SK-N-SH (cell line): ENCODE measurements at regions not wholly inside any gene's neighbourhood (a gene's known extent, or its start where the extent isn't known, plus 50 kb on each side); places are given as distances from the start of the nearest gene placed in this dataset.

Experiments
- CTCF ChIA-PET: fragments of 300-600, 350-600 bp; formaldehyde crosslinking; extraction: SDS; loops from one replicate; lab custom pipeline; 2021; lab: Yijun Ruan, JAX
- POLR2A ChIA-PET: fragments of 350-600 bp; sonication (Branson Sonifier 250); formaldehyde crosslinking; extraction: SDS; loops from one replicate; lab custom pipeline; 2020; ENCODE audit warnings: antibody characterized with exemption, inconsistent platforms; lab: Yijun Ruan, JAX
- DNase-seq: peaks from one replicate; pipeline ENCODE4 v3.0.0; 2012
- H2AFZ ChIP-seq: fragments of 200-600 bp; sonication (generic); 2 replicates; pipeline ENCODE4 v1.8.1; 2016; ENCODE audit warnings: antibody characterized with exemption, mild to moderate bottlenecking, low read depth
- H3F3A ChIP-seq: fragments of 200-600 bp; sonication (generic); replicated peaks from 2 replicates; pipeline ENCODE3; 2016; ENCODE audit warnings: antibody characterized with exemption, mild to moderate bottlenecking; ENCODE audit not compliant: insufficient read depth
- H3K27ac ChIP-seq, 2 experiments: fragments of 200-500 bp in 1 of 2; fragments of 200-600 bp in 1 of 2; sonication (Bioruptor generic) in 1 of 2; sonication (generic), shearing (Covaris generic) in 1 of 2; 2 replicates each; pipeline versions ENCODE4 v1.5.1 to v1.6.1; 2014 to 2016; ENCODE audit warnings: low read depth in 2 of 2, inconsistent platforms in 1 of 2, low read length in 1 of 2, mild to moderate bottlenecking in 1 of 2, mixed read lengths in 1 of 2
- H3K27me3 ChIP-seq: fragments of 200-600 bp; sonication (generic), shearing (Covaris generic); 2 replicates; pipeline ENCODE4 v1.6.1; 2016; ENCODE audit warnings: mixed run types; ENCODE audit not compliant: insufficient read depth
- H3K36me3 ChIP-seq, 2 experiments: fragments of 200-500 bp in 1 of 2; fragments of 200-600 bp in 1 of 2; sonication (Bioruptor generic) in 1 of 2; sonication (generic) in 1 of 2; replicated peaks in 1 of 2; 2 replicates each; pipeline versions ENCODE3 to v1.5.1; 2014 to 2016; ENCODE audit warnings: low read length in 1 of 2, mild to moderate bottlenecking in 1 of 2; ENCODE audit not compliant: insufficient read depth in 2 of 2, control insufficient read depth in 1 of 2
- H3K4me1 ChIP-seq, 2 experiments: fragments of 200-500 bp in 1 of 2; fragments of 200-600 bp in 1 of 2; sonication (Bioruptor generic) in 1 of 2; sonication (generic), shearing (Covaris generic) in 1 of 2; 2 replicates each; pipeline versions ENCODE4 v1.5.1 to v1.6.1; 2014 to 2016; ENCODE audit warnings: low read depth in 1 of 2, low read length in 1 of 2, mixed run types in 1 of 2; ENCODE audit not compliant: insufficient read depth in 2 of 2, control insufficient read depth in 1 of 2
- H3K4me2 ChIP-seq: fragments of 200-600 bp; sonication (generic), shearing (Covaris generic); 2 replicates; pipeline ENCODE4 v1.6.1; 2017; ENCODE audit warnings: mixed run types
- H3K4me3 ChIP-seq, 2 experiments: fragments of 200-500 bp in 1 of 2; fragments of 200-600 bp in 1 of 2; sonication (Bioruptor generic) in 1 of 2; sonication (generic), shearing (Covaris generic) in 1 of 2; 2 replicates each; pipeline versions ENCODE4 v1.5.1 to v1.8.1; 2014 to 2016; ENCODE audit warnings: low read depth in 2 of 2, inconsistent platforms in 1 of 2, low read length in 1 of 2, mild to moderate bottlenecking in 1 of 2, mixed read lengths in 1 of 2, moderate library complexity in 1 of 2
- H3K79me2 ChIP-seq: fragments of 200-600 bp; sonication (generic); 2 replicates; pipeline ENCODE4 v1.8.1; 2017; ENCODE audit warnings: mild to moderate bottlenecking; ENCODE audit not compliant: insufficient read depth
- H3K9ac ChIP-seq: fragments of 200-600 bp; sonication (generic); 2 replicates; pipeline ENCODE4 v1.6.1; 2017; ENCODE audit warnings: mixed run types
- H3K9me2 ChIP-seq: fragments of 200-600 bp; sonication (generic); 2 replicates; pipeline ENCODE4 v1.6.1; 2017; ENCODE audit warnings: mixed run types
- H3K9me3 ChIP-seq: fragments of 200-600 bp; sonication (generic); 2 replicates; pipeline ENCODE4 v1.6.1; 2017; ENCODE audit warnings: mixed run types, mild to moderate bottlenecking, moderate library complexity
- H4K20me1 ChIP-seq: fragments of 200-600 bp; sonication (generic); 2 replicates; pipeline ENCODE4 v1.6.1; 2017; ENCODE audit warnings: mild to moderate bottlenecking, mixed run types; ENCODE audit not compliant: insufficient read depth
- CTCF ChIP-seq: fragments of 200-600 bp; sonication (generic); IDR thresholded peaks from 2 replicates; pipeline ENCODE4 v1.6.1; 2017; ENCODE audit warnings: antibody characterized with exemption, mild to moderate bottlenecking, moderate library complexity
- ELF1 ChIP-seq: IDR thresholded peaks from 2 replicates; pipeline ENCODE4 v1.4.0; 2012
- FOSL2 ChIP-seq: IDR thresholded peaks from 2 replicates; pipeline ENCODE4 v1.4.0; 2012; ENCODE audit warnings: low read depth, mild to moderate bottlenecking, moderate library complexity, borderline replicate concordance
- JUND ChIP-seq: IDR thresholded peaks from 2 replicates; pipeline ENCODE4 v1.4.0; 2012
- MAX ChIP-seq: IDR thresholded peaks from 2 replicates; pipeline ENCODE4 v1.4.0; 2012; ENCODE audit warnings: low read depth
- NFIC ChIP-seq: IDR thresholded peaks from 2 replicates; pipeline ENCODE4 v1.4.0; 2012; ENCODE audit warnings: borderline replicate concordance
- PBX3 ChIP-seq: IDR thresholded peaks from 2 replicates; pipeline ENCODE4; 2012
- RCOR1 ChIP-seq: fragments of 150-350 bp; IDR thresholded peaks from 2 replicates; pipeline ENCODE4 v1.6.1; 2017; ENCODE audit warnings: antibody characterized with exemption, low read length
- TCF12 ChIP-seq: IDR thresholded peaks from 2 replicates; pipeline ENCODE4 v1.4.0; 2012
- WGBS: methylation state at CpG from one replicate; pipeline ENCODE4 v1.1.6; 2017; ENCODE audit warnings: low lambda C conversion rate; 5-methylcytosine and 5-hydroxymethylcytosine counted together

GRCh38 chr6:40963019-40963418, 76.0 kb downstream of the UNC5CL start:
- Histone ChIP-seq H3K27me3 (no peaks in the 10 kb centered on the region), H3K36me3 (no peaks in the 10 kb centered on the region), H3K9me2 (no peaks in the 10 kb centered on the region), H3K27ac (no peak overlapping the region), H3K4me1 (peaks cover 0 to 21% of the 10 kb centered on the region in 2 experiments; a peak in 2 of 4 replicates), H3K4me2 (no peak overlapping the region), H3K4me3 (no peak overlapping the region), H3K9me3 (no peaks in the 10 kb centered on the region), H3F3A (peaks cover 3% of the 10 kb centered on the region), H4K20me1 (no peaks in the 10 kb centered on the region), H3K79me2 (no peaks in the 10 kb centered on the region), H3K9ac (no peak overlapping the region), H2AFZ (no peak overlapping the region)
- POLR2A ChIA-PET = no interaction called here
- 92% methylated on average over 3 of the region's 3 CpGs for WGBS
- no peak for DNase-seq
- no peak for TF ChIP-seq PBX3
- TF ChIP-seq NFIC = no peak
- CTCF ChIA-PET = interaction anchor here (0.6 kb wide), 2 partner anchors 538 to 974 kb away, joined by 3 read pairs; no protein-coding TSS in a partner anchor

- POLR2A ChIA-PET = no interaction called here
- Histone ChIP-seq H3K4me1 (peaks cover 0 to 28% of the 10 kb centered on the region in 2 experiments; a peak in 2 of 4 replicates), H3F3A (peaks cover 3% of the 10 kb centered on the region), H3K4me3 (no peak overlapping the region), H3K9ac (no peak overlapping the region), H3K27me3 (no peaks in the 10 kb centered on the region), H3K36me3 (no peaks in the 10 kb centered on the region), H3K27ac (no peak overlapping the region), H4K20me1 (no peaks in the 10 kb centered on the region), H2AFZ (no peak overlapping the region; the same call in 1 of the 2 replicates), H3K9me2 (no peaks in the 10 kb centered on the region), H3K9me3 (no peaks in the 10 kb centered on the region), H3K4me2 (no peak overlapping the region; the same call in 1 of the 2 replicates), H3K79me2 (no peaks in the 10 kb centered on the region)
- CTCF ChIA-PET = interaction anchor here (0.6 kb wide), 1 partner anchor 537 kb away, joined by 3 read pairs; no protein-coding TSS in a partner anchor
- 33% methylated on average over 2 of the region's 2 CpGs for whole genome bisulfite sequencing
- TF ChIP-seq CTCF = no peak
- TF ChIP-seq PBX3 = peak; percentile 55; the same call in 1 of the 2 replicates
- peak; percentile 43; the same call in 1 of the 2 replicates for TF ChIP-seq TCF12
- peak; percentile 33; the same call in 1 of the 2 replicates for TF ChIP-seq JUND
- TF ChIP-seq RCOR1 = no peak
- peak; percentile 67; the same call in 1 of the 2 replicates for TF ChIP-seq FOSL2
- 0 out of 2 replicates have a peak, but pooled peaks have one; percentile 24 for TF ChIP-seq MAX
- TF ChIP-seq ELF1 = peak; percentile 18; the same call in 1 of the 2 replicates
- TF ChIP-seq NFIC = peak; percentile 19; the same call in 1 of the 2 replicates
- DNase-seq = no peak
Measured at GRCh38 chr6:40962241-40962640, 76.8 kb downstream of the UNC5CL start.
